ENCODE measurements at regions not wholly inside any gene's neighbourhood (a gene's known extent, or its start where the extent isn't known, plus 50 kb on each side); places are given as distances from the start of the nearest gene placed in this dataset.

GRCh38 chr4:43224559-43224958 lies 332.0 kb downstream of the GRXCR1 start:
- Histone ChIP-seq H3K4me1 (no peaks in the 10 kb centered on the region), H3K36me3 (no peaks in the 10 kb centered on the region), H3K27ac (no peak overlapping the region), H3K4me3 (no peak overlapping the region), H3K27me3 (no peaks in the 10 kb centered on the region), H3K9me3 (no peaks in the 10 kb centered on the region)
- TF ChIP-seq EP300 (IDR thresholded peaks at IDR 0.05): no peak
- no peak for TF ChIP-seq CTCF (IDR thresholded peaks at IDR 0.05)
- no peak for TF ChIP-seq POLR2A (IDR thresholded peaks at IDR 0.05)
- no peak for DNase-seq (ENCODE audit: low spot score in 2 of 2)
- 33 to 62% methylated on average over 2 of the region's 2 CpGs for WGBS, 2 donors

GRCh38 chr4:43233321-43233720 lies 340.8 kb downstream of the GRXCR1 start:
- 92 to 93% methylated on average over 3 of the region's 3 CpGs for WGBS, 2 donors
- no peak overlapping the region for H3K27ac ChIP-seq
- H3K4me1 ChIP-seq: no peaks in the 10 kb centered on the region
- no peak overlapping the region for H3K4me3 ChIP-seq
- no peak for DNase-seq (ENCODE audit: low spot score in 2 of 2)
- no peaks in the 10 kb centered on the region for H3K36me3 ChIP-seq
- H3K9me3 ChIP-seq: no peaks in the 10 kb centered on the region
- H3K27me3 ChIP-seq: no peaks in the 10 kb centered on the region
- TF ChIP-seq POLR2A (IDR thresholded peaks at IDR 0.05) (no peak), EP300 (IDR thresholded peaks at IDR 0.05) (no peak)

- TF ChIP-seq CTCF (IDR thresholded peaks at IDR 0.05) (no peak), EP300 (IDR thresholded peaks at IDR 0.05) (no peak), POLR2A (IDR thresholded peaks at IDR 0.05) (no peak)
- WGBS, 2 donors: 85 to 86% methylated on average over 5 of the region's 5 CpGs
These were observed 342.3 kb downstream of the GRXCR1 start for GRCh38 chr4:43234626-43235415.

GRCh38 chr4:43238008-43238407 lies 345.5 kb downstream of the GRXCR1 start:
- TF ChIP-seq POLR2A (IDR thresholded peaks at IDR 0.05): no peak
- TF ChIP-seq EP300 (IDR thresholded peaks at IDR 0.05): no peak
- no peak for TF ChIP-seq CTCF (IDR thresholded peaks at IDR 0.05)
- Histone ChIP-seq H3K27me3 (no peaks in the 10 kb centered on the region), H3K9me3 (no peaks in the 10 kb centered on the region), H3K4me3 (no peak overlapping the region), H3K36me3 (no peaks in the 10 kb centered on the region), H3K27ac (no peak overlapping the region), H3K4me1 (no peaks in the 10 kb centered on the region)
- DNase-seq (ENCODE audit: low spot score in 2 of 2): no peak
- 59% methylated on average over 1 of the region's 1 CpG for WGBS, 2 donors

More at GRCh38 chr4:43234626-43235415, 342.3 kb downstream of the GRXCR1 start:
- Histone ChIP-seq H3K9me3 (no peaks in the 10 kb centered on the region), H3K36me3 (no peaks in the 10 kb centered on the region), H3K4me3 (no peak overlapping the region), H3K4me1 (no peaks in the 10 kb centered on the region), H3K27me3 (no peaks in the 10 kb centered on the region), H3K27ac (no peak overlapping the region)
- DNase-seq (ENCODE audit: low spot score in 2 of 2): no peak

GRCh38 chr4:43238585-43238984 lies 346.1 kb downstream of the GRXCR1 start:
- no peaks in the 10 kb centered on the region for H3K36me3 ChIP-seq
- no peak overlapping the region for H3K4me3 ChIP-seq
- H3K27ac ChIP-seq: no peak overlapping the region
- no peaks in the 10 kb centered on the region for H3K4me1 ChIP-seq
- no peaks in the 10 kb centered on the region for H3K27me3 ChIP-seq
- no peak for DNase-seq (ENCODE audit: low spot score in 2 of 2)
- no peak for TF ChIP-seq POLR2A (IDR thresholded peaks at IDR 0.05)
- H3K9me3 ChIP-seq: no peaks in the 10 kb centered on the region

GRCh38 chr4:43241104-43241503 lies 348.6 kb downstream of the GRXCR1 start:
- H3K4me1 ChIP-seq: no peaks in the 10 kb centered on the region
- no peaks in the 10 kb centered on the region for H3K9me3 ChIP-seq
- H3K27ac ChIP-seq: no peak overlapping the region
- no peak overlapping the region for H3K4me3 ChIP-seq
- H3K27me3 ChIP-seq: no peaks in the 10 kb centered on the region
- no peak for DNase-seq (ENCODE audit: low spot score in 2 of 2)
- H3K36me3 ChIP-seq: no peaks in the 10 kb centered on the region
- TF ChIP-seq EP300 (IDR thresholded peaks at IDR 0.05) (no peak), CTCF (IDR thresholded peaks at IDR 0.05) (no peak), POLR2A (IDR thresholded peaks at IDR 0.05) (no peak)
